Smooth muscle cell (in vitro differentiated cells): ENCODE measurements at regions not wholly inside any gene's neighbourhood (a gene's known extent, or its start where the extent isn't known, plus 50 kb on each side); places are given as distances from the start of the nearest gene placed in this dataset.

ENCODE experiments used
- DNase-seq: peaks from one replicate; lab custom pipeline; 2025; ENCODE audit not compliant: unreplicated experiment; lab: John Stamatoyannopoulos, UW
- H2AFZ ChIP-seq: fragments of 200-600 bp; sonication (generic); 2 replicates; pipeline ENCODE4 v1.6.0; 2016; ENCODE audit warnings: antibody characterized with exemption, low read depth, mild to moderate bottlenecking
- H3F3A ChIP-seq: fragments of 200-600 bp; sonication (generic); 2 replicates; pipeline ENCODE4 v1.6.0; 2017; ENCODE audit warnings: antibody characterized with exemption, low read depth
- H3K27ac ChIP-seq: fragments of 200-600 bp; sonication (generic); 2 replicates; pipeline ENCODE4 v1.5.1; 2016; ENCODE audit warnings: low read depth, mild to moderate bottlenecking
- H3K27me3 ChIP-seq: fragments of 200-600 bp; sonication (generic); 2 replicates; pipeline ENCODE4 v1.6.1; 2016; ENCODE audit warnings: low read depth, mild to moderate bottlenecking
- H3K36me3 ChIP-seq: fragments of 200-600 bp; sonication (generic); 2 replicates; pipeline ENCODE4 v1.5.1; 2016; ENCODE audit warnings: low read depth
- H3K4me1 ChIP-seq: fragments of 200-600 bp; sonication (generic); 2 replicates; pipeline ENCODE4 v1.5.1; 2016; ENCODE audit warnings: low read depth
- H3K4me2 ChIP-seq: fragments of 200-600 bp; sonication (generic); 2 replicates; pipeline ENCODE4 v1.6.0; 2016; ENCODE audit warnings: mild to moderate bottlenecking
- H3K4me3 ChIP-seq: fragments of 200-600 bp; sonication (generic); 2 replicates; pipeline ENCODE4 v1.5.1; 2016; ENCODE audit warnings: mild to moderate bottlenecking
- H3K79me2 ChIP-seq: fragments of 200-600 bp; sonication (generic); 2 replicates; pipeline ENCODE4 v1.6.0; 2016; ENCODE audit warnings: low read depth, mild to moderate bottlenecking
- H3K9ac ChIP-seq: fragments of 200-600 bp; sonication (generic); 2 replicates; pipeline ENCODE4 v1.6.0; 2016; ENCODE audit warnings: low read depth
- H3K9me3 ChIP-seq: fragments of 200-600 bp; sonication (generic); replicated peaks from 2 replicates; pipeline ENCODE4 v1.5.1; 2016; ENCODE audit warnings: low read depth
- H4K20me1 ChIP-seq: fragments of 200-600 bp; sonication (generic); 2 replicates; pipeline ENCODE4 v1.6.0; 2016; ENCODE audit warnings: low read depth
- WGBS: methylation state at CpG from one replicate; pipeline ENCODE4 v1.1.7; 2016; ENCODE audit warnings: low lambda C conversion rate; 5-methylcytosine and 5-hydroxymethylcytosine counted together
- TF ChIP-seq, protein P1 (sequence below): fragments of 200-600 bp; sonication (generic); IDR thresholded peaks from 2 replicates; pipeline ENCODE4 v1.5.1; 2017; ENCODE audit warnings: borderline replicate concordance, mild to moderate bottlenecking, antibody characterized with exemption; ENCODE audit not compliant: insufficient read depth, poor library complexity, severe bottlenecking

GRCh38 chr10:44716470-44717015, 194.6 kb upstream of the TMEM72 start:
- no peak overlapping the region for H3K27ac ChIP-seq
- H3K9ac ChIP-seq: no peak overlapping the region
- no peak overlapping the region for H3K4me3 ChIP-seq
- H3K36me3 ChIP-seq: no peaks in the 10 kb centered on the region
- no peaks in the 10 kb centered on the region for H3K79me2 ChIP-seq
- H3K9me3 ChIP-seq: no peaks in the 10 kb centered on the region
- TF ChIP-seq, protein P1, sequence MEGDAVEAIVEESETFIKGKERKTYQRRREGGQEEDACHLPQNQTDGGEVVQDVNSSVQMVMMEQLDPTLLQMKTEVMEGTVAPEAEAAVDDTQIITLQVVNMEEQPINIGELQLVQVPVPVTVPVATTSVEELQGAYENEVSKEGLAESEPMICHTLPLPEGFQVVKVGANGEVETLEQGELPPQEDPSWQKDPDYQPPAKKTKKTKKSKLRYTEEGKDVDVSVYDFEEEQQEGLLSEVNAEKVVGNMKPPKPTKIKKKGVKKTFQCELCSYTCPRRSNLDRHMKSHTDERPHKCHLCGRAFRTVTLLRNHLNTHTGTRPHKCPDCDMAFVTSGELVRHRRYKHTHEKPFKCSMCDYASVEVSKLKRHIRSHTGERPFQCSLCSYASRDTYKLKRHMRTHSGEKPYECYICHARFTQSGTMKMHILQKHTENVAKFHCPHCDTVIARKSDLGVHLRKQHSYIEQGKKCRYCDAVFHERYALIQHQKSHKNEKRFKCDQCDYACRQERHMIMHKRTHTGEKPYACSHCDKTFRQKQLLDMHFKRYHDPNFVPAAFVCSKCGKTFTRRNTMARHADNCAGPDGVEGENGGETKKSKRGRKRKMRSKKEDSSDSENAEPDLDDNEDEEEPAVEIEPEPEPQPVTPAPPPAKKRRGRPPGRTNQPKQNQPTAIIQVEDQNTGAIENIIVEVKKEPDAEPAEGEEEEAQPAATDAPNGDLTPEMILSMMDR: no peak
- WGBS: 80% methylated on average over 4 of the region's 4 CpGs
- no peaks in the 10 kb centered on the region for H3F3A ChIP-seq
- no peaks in the 10 kb centered on the region for H4K20me1 ChIP-seq
- H2AFZ ChIP-seq: no peak overlapping the region
- DNase-seq: no peak
- no peak overlapping the region for H3K4me2 ChIP-seq
- no peaks in the 10 kb centered on the region for H3K4me1 ChIP-seq
- H3K27me3 ChIP-seq: no peaks in the 10 kb centered on the region

DNA sequence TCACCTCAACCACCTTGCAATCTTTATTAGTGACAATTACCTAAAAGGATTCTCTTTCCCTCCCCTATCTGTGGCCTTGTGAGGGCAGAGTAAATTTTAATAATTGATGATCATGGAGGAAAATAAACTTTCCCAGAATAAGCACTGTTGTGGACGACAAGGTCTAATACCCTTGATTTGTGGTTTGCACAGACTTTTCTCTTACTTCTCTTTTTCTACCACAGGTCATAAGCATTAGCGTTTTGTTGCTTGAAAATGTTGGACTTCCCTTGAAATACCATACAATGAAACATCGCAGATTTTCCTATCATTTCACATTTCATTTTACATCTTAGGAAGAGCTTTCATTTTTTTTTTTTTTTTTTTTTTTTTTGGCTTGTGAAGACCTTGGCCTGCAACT, 188.1 kb upstream of the TMEM72 start:
- Histone ChIP-seq H4K20me1 (no peaks in the 10 kb centered on the region), H3K36me3 (no peaks in the 10 kb centered on the region), H3K27ac (no peak overlapping the region), H3K79me2 (no peaks in the 10 kb centered on the region), H3K9me3 (no peaks in the 10 kb centered on the region), H3K9ac (no peak overlapping the region), H2AFZ (no peak overlapping the region), H3K4me3 (no peak overlapping the region), H3K27me3 (no peaks in the 10 kb centered on the region), H3K4me1 (no peaks in the 10 kb centered on the region), H3K4me2 (no peak overlapping the region), H3F3A (no peaks in the 10 kb centered on the region)
- no peak for DNase-seq
- TF ChIP-seq, protein P1: no peak
- WGBS: 98% methylated on average over 3 of the region's 3 CpGs

- TF ChIP-seq, protein P1: no peak
- no peak overlapping the region for H2AFZ ChIP-seq
- H3K27me3 ChIP-seq: no peaks in the 10 kb centered on the region
- H3K4me1 ChIP-seq: no peaks in the 10 kb centered on the region
- DNase-seq: no peak
- no peak overlapping the region for H3K4me2 ChIP-seq
- no peak overlapping the region for H3K9ac ChIP-seq
- no peak overlapping the region for H3K4me3 ChIP-seq
- no peaks in the 10 kb centered on the region for H4K20me1 ChIP-seq
- H3K27ac ChIP-seq: no peak overlapping the region
- no peaks in the 10 kb centered on the region for H3F3A ChIP-seq
- no peaks in the 10 kb centered on the region for H3K9me3 ChIP-seq
- 82% methylated on average over 7 of the region's 7 CpGs for WGBS
- no peaks in the 10 kb centered on the region for H3K79me2 ChIP-seq
- H3K36me3 ChIP-seq: no peaks in the 10 kb centered on the region
Observed at GRCh38 chr10:44723619-44724325, 187.4 kb upstream of the TMEM72 start.
